Esophagus muscularis mucosa (tissue), 4 donors: ENCODE measurements at regions not wholly inside any gene's neighbourhood (a gene's known extent, or its start where the extent isn't known, plus 50 kb on each side); places are given as distances from the start of the nearest gene placed in this dataset.

Experiments
- EP300 ChIP-seq: sonication (generic); formaldehyde crosslinking; IDR thresholded peaks from one replicate; pipeline ENCODE4 v1.6.1; 2017; ENCODE audit warnings: antibody characterized with exemption
- POLR2A ChIP-seq: fragments of 450-650 bp; IDR thresholded peaks from one replicate; pipeline ENCODE4 v1.6.1; 2017; ENCODE audit warnings: antibody characterized with exemption, moderate library complexity, mild to moderate bottlenecking, low read depth
- POLR2AphosphoS5 ChIP-seq, 2 donors: sonication (generic); formaldehyde crosslinking; IDR thresholded peaks; one replicate each; pipeline ENCODE4 v1.6.1; 2017; ENCODE audit warnings: antibody characterized with exemption in 2 of 2
- TF ChIP-seq, protein P1 (sequence below), 3 experiments: fragments of 200-600 bp in 2 of 3; fragments of 450-650 bp in 1 of 3; sonication (generic) in 2 of 3; IDR thresholded peaks; one replicate each; pipeline ENCODE4 v1.5.1; 2017 to 2019; ENCODE audit warnings: antibody characterized with exemption in 3 of 3, mild to moderate bottlenecking in 2 of 3, moderate library complexity in 1 of 3

DNA sequence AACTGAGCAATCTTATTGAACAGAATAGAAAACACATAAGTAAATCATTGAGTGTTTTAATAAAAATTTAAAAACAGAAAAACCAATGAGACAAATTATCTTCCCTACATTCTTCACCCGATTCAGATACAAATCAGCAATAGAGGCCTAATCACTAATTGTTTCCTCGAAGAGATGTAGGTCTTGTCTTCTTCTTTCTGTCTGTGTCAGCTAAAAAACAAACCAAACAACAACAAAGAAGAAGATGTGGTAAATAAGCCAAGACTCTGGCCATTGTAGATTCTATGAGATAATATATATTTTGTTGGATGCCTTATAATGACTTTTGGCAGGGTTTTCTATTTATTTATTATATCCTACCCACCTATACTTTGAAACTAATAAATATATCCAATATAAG is 200.9 kb upstream of the FSIP2 start:
- TF ChIP-seq, protein P1, sequence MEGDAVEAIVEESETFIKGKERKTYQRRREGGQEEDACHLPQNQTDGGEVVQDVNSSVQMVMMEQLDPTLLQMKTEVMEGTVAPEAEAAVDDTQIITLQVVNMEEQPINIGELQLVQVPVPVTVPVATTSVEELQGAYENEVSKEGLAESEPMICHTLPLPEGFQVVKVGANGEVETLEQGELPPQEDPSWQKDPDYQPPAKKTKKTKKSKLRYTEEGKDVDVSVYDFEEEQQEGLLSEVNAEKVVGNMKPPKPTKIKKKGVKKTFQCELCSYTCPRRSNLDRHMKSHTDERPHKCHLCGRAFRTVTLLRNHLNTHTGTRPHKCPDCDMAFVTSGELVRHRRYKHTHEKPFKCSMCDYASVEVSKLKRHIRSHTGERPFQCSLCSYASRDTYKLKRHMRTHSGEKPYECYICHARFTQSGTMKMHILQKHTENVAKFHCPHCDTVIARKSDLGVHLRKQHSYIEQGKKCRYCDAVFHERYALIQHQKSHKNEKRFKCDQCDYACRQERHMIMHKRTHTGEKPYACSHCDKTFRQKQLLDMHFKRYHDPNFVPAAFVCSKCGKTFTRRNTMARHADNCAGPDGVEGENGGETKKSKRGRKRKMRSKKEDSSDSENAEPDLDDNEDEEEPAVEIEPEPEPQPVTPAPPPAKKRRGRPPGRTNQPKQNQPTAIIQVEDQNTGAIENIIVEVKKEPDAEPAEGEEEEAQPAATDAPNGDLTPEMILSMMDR (IDR thresholded peaks at IDR 0.05) = no peak
- TF ChIP-seq POLR2A (no peak), POLR2AphosphoS5 (IDR thresholded peaks at IDR 0.05) (no peak), EP300 (no peak)
